ENCODE measurements at regions not wholly inside any gene's neighbourhood (a gene's known extent, or its start where the extent isn't known, plus 50 kb on each side); places are given as distances from the start of the nearest gene placed in this dataset.

DNA sequence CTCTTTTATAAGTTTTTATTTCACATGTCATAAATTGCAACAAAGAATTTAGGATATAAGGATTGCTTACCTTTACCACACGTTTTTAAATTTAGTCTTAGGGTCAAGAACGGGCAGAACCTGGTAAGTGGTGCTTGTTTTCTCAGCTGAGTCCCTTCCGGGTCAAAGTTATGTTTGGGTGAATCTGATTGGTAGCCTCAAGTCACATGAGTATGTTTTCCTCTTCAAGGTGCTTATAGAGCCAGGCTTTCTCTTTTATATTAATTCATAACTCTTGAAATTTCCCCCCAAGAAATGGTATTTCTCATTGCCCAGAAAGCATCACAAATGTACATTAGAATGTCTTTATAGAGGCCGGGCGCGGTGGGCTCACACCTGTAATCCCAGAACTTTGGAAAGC is 415.7 kb upstream of the ROBO2 start:
- DNase-seq (ENCODE audit: low read depth) = no peak

- no peak for DNase-seq (ENCODE audit: low read depth)
These were observed 412.7 kb upstream of the ROBO2 start for GRCh38 chr3:76627236-76627635.

DNA sequence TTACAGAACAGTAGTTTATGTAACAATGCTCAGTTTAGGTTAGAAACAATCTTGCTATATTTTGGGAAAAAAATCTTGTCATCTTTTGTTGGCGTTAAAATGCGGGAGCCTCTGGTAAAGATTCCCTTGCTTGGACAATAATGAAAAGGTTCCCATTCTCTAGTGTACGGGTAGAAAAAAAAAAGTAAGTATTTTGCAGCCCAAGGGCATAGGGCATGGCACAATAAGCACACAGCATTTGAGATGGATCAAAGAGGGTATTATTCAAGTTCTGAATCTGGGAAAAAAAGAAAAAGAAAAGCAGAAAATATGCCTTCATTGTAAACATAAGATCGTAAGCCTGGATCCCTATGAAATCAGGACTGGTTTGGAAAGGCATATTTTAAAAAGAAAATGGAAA is 408.6 kb upstream of the ROBO2 start:
- DNase-seq (ENCODE audit: low read depth) = no peak

- DNase-seq (ENCODE audit: low read depth) = peak; percentile 18
These were observed 401.9 kb upstream of the ROBO2 start for GRCh38 chr3:76638006-76638405.

GRCh38 chr3:76643623-76644304 is 396.1 kb upstream of the ROBO2 start:
- no peak for DNase-seq (ENCODE audit: low read depth)

DNA sequence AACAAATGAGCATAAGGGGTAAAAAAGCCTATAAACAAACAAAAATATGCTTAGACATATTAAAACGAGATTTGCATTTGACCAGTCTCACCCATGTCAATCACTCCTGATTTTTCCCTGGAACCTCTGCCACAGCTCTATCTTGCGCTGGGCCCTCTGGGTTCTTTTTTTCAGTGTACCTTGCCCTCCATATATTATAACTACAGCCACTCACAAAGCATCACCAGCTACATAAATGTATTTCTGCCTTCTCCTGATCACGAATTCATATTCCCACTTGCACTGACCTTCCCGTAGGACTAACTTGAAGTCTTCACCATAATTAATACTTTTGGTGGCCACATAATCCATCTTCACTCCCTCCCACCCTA is 395.6 kb upstream of the ROBO2 start:
- no peak for DNase-seq (ENCODE audit: low read depth)

- no peak for DNase-seq (ENCODE audit: low read depth)
These were observed 394.2 kb upstream of the ROBO2 start for GRCh38 chr3:76645724-76646123.

- no peak for DNase-seq (ENCODE audit: low read depth)
These were observed 392.9 kb upstream of the ROBO2 start for GRCh38 chr3:76646921-76647562.

- DNase-seq (ENCODE audit: low read depth) = no peak
These were observed 388.1 kb upstream of the ROBO2 start for GRCh38 chr3:76651784-76652183.

DNA sequence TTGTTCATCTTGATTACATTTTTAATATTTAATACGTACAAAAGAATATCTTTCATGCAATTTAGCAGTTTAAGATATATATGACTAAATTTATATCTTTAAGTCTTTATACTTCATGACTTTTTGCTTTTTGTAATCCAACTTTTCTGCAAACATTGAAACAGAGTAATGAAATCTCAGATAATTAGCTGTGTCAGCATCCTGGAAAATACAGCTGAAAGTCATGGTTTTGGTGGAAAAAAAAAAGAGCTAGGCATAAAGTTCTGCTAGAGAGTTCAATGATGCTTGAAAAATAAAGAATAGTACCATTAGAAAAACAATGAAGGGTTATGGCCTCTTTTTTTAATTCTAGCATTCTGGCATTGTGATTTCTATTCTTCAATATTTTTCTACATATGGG is 387.4 kb upstream of the ROBO2 start:
- no peak for DNase-seq (ENCODE audit: low read depth)

- no peak for DNase-seq (ENCODE audit: low read depth)
These were observed 386.2 kb upstream of the ROBO2 start for GRCh38 chr3:76653640-76654251.

GRCh38 chr3:76656531-76657070 is 383.3 kb upstream of the ROBO2 start:
- DNase-seq (ENCODE audit: low read depth) = no peak

DNA sequence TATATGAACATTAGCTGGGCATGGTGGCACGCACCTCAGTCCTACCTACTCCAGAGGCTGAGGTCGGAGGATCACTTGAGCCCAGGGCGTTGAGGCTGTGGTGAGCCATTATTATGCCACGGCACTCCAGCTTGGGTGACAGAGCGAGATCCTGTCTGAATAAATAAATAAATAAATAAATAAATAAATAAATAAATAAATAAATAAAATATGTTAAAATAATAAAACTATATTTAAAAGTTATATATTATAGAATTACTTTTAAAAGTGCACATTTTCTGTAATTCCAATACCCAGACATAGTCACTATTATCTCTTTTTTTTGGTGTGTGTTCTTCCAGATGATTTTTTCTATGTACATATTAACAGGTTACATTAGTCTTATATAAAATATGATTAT is 382.0 kb upstream of the ROBO2 start:
- no peak for DNase-seq (ENCODE audit: low read depth)

DNA sequence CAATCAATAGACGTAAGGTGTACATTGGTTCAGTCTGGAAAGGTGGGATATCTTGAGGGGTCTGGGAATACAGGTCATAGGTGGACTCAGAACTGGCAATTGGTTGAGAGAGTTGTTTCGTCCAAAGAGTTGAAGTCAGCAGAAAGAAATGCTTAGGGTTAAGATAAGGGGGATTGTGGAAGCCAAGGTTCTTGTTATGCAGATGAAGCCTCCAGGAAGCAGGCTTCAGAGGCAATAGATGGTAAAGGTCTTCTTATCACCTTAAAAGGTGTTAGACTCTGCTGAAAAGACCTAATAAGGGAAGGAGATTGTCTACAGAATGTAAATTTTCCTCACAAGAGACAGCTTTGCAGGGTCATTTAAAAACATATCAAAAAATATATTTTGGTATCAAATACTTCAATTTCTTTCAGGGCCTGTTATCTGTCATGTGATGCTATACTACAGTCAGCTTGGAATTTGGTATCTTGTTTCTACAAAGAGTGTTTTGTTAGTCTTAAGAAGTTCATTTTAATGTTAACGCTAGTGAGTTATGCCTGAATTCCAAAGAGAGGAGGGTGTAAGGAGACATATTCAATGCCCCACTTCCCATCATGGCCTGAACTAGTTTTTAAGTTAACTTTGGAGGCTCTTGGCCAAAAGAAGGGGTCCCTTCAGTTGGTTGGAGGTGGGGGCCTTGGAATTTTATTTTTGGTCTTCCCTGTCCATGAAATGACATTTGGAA is 378.2 kb upstream of the ROBO2 start:
- DNase-seq (ENCODE audit: low read depth) = no peak

- DNase-seq (ENCODE audit: low read depth) = no peak
These were observed 375.1 kb upstream of the ROBO2 start for GRCh38 chr3:76664816-76665215.

DNA sequence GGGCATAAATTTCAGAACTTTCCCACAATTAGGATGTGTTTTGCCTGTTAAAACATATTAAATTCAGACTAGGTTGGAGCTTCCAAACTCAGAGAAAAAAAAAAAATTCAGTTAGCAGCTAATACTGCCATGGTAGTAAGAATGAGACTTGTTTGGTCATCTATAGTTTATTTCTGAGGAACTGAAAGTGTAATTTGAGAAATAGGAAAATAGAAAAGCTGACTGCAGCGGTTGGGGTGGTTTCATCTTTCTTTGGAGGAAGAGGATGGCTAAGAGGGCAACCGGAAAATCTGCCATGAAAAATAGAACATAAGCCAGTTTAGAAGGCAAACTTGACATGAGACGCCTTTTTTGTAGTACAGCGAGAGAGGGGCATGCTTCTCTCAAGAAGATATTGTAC is 371.2 kb upstream of the ROBO2 start:
- no peak for DNase-seq (ENCODE audit: low read depth)

DNA sequence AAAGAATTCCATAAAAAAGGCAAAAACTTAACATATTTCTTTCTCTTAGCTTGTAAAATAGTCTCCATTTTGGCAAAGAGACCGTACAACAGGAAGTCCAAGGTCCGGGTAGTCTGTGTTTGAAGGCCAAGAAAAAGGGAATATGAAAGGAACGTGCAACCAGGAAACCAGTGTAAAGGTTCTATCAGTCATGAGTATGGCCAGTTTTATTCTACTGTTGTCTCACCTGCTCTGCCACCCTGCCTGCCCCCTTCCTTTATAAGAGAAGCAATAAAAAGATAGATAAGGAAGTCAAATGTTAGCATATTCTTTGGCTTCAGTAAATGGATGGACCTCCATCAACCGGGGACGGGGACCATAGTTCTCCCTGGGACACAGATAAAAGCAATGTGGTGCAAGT is 370.6 kb upstream of the ROBO2 start:
- DNase-seq (ENCODE audit: low read depth) = no peak

GRCh38 chr3:76673171-76673570 is 366.7 kb upstream of the ROBO2 start:
- peak; percentile 17 for DNase-seq (ENCODE audit: low read depth)

- DNase-seq (ENCODE audit: low read depth) = no peak
These were observed 360.4 kb upstream of the ROBO2 start for GRCh38 chr3:76679541-76679940.

- DNase-seq (ENCODE audit: low read depth) = no peak
These were observed 356.6 kb upstream of the ROBO2 start for GRCh38 chr3:76683256-76683655.

DNA sequence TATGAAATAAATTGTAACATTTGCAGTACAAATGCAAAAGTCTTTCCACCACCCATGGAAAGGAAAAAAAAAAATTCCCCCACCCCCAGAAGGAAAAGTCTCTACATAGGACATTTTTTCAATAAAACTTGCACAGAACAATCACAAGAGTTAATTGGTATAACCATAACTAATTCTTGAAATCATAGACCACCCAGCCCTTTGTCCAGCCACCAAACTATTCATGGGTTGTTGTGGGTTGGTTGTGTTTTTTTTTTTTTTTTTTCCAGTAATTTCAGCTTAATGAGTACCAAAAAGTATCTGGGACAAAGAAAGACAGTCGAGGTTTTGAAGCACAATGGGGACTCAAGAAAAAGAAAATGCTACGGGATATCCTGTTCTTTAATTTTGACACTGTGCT is 355.0 kb upstream of the ROBO2 start:
- DNase-seq (ENCODE audit: low read depth) = no peak

DNA sequence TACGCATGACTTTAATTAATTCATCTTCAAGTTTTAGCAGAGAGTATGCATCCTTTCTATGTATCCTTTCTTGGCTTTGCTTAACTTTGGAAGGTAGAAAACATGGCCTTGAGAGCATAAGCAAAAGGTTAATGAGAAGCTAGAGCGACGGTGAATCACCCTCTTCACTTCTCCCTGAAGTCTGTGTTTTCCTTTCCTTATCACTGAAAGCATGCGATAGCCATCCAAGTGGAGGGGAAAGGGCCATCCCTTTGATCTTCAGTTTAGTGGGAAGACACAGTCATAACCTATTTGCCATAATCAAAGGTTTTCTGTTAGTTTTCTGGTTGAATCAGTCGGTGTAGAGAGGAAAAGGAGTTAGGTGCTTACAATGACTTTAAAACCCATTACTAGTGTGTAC is 354.0 kb upstream of the ROBO2 start:
- DNase-seq (ENCODE audit: low read depth) = peak; percentile 7

DNA sequence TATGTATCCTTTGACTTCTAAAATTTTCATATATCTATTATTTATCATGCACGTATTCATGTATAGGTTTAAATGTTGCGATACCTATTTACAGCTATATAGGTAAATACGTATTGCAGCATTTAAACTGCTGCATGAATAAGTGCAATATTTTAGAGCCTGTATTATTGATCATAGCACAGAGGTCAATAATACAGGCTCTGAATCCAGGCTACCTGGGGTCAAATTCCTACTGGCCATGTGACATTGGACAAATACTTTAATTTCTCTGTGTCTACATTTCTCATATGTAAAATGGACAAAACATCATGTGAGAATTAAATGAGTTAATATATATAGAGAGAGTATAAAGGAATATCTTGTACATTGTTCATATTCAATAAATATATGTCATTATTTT is 352.9 kb upstream of the ROBO2 start:
- no peak for DNase-seq (ENCODE audit: low read depth)
